HG02981 (cell line): ENCODE measurements at regions not wholly inside any gene's neighbourhood (a gene's known extent, or its start where the extent isn't known, plus 50 kb on each side); places are given as distances from the start of the nearest gene placed in this dataset.
"Not testable (repeated sequence)": the region's sequence is repeated elsewhere in the genome, so short reads cannot be mapped to it uniquely, and the experiment has no call there.

Experiments used
- ATAC-seq: cut with Tn5 transposase; IDR thresholded peaks from one replicate; pipeline ENCODE4 v1.9.1; 2021; ENCODE audit warnings: mild to moderate bottlenecking, moderate library complexity; ENCODE audit not compliant: unreplicated experiment

DNA sequence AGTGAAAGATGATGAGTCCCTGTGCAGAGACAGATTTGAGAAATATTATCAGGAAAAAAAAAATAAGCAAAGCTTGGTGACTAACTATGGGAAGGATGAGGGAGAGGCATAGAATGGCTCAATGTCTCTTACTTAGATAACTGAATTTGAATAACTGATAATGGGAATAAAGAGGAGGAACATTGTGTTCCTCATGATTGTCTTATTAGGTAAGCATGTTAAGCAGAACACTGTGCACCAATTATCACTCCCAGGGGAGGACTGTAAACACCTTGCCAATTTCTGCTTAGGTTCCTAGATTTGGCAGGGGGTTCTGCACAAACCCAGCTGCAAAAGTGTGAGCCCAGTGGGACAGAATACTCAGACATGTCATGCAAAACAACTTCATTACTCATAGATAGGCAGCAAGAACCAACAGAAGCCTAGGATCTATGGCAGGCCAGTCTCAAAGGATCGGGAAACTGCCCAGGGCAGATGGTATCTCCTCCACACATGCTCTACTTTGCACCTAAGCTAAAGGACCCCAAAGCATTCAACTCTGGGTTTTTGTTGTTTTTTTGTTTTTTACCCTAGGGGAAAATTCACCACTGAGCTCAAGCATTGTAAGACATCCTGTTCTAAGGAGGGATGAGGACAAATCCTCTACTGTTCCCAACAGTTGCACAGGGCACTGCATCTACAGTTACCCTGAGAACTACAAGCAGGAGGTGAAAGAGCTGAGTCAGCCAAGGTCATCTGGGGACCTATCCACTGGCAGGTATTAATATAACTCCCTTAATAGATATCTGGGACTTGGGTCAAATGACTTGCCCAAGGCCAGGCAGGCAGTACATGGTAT lies 907.0 kb downstream of the RAPGEF2 start:
- ATAC-seq = no peak

DNA sequence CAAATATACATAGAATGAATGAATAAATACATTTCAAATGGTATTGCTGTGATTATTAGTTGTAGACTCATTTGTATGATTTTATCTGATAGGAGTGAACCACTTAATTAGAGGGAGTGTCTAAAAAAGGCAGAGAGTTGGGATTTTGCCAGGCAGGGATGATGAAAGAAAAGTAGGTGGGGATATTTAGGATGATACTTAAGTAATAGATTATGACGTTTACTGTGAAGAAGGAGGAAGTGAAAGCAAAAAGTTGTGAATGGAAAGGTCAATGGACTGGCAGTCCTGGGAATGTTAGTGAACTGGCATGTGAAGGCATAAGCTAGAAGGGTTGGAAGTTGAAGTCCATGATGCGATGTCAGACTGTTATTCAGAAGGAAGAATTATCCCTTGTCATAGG lies 917.1 kb downstream of the RAPGEF2 start:
- ATAC-seq = no peak

- ATAC-seq = no peak
Observed at GRCh38 chr4:160020804-160021203, 917.9 kb downstream of the RAPGEF2 start.

DNA sequence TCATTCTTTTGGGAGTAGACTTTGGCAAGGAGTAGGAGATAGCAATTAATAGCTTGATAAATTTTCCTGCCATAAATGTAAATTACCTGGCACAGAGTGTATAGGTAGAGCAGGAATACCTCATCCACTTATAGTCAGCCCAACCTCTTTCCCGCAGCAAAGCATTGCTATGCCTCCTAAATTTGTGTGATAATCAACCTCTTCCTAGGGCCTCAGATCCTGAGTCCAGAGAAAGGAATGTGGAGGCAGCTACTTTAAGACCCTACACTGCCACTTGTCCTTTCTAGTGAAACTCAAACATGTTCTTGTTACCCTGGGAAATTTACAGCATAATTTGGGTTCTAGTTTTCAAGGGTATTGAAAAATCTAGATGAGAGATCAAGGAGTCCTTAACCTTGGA lies 919.0 kb downstream of the RAPGEF2 start:
- ATAC-seq = no peak

GRCh38 chr4:160026721-160027120 lies 923.8 kb downstream of the RAPGEF2 start:
- no peak for ATAC-seq

DNA sequence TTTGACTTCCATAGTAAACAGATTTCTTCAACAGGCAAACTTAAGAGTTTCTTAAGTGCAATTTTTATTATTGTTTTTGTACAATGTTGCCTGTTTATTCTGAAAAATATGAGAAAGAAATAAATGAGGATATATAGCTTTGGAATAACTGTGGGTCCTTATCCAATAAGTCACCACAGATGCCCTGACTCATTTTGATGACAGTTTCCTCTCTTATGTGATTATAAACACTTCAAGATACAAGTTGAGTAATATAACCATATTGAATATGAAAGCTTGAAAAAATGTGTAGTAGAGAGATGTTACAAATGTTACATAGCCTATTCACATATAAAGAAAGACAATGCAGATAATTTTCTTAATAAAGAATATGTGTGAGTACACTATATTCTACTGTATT lies 931.6 kb downstream of the RAPGEF2 start:
- no peak for ATAC-seq

- ATAC-seq = no peak
Observed at GRCh38 chr4:160038615-160039014, 935.7 kb downstream of the RAPGEF2 start.

- ATAC-seq = no peak
Observed at GRCh38 chr4:160044693-160045092, 941.8 kb downstream of the RAPGEF2 start.

GRCh38 chr4:160082432-160083207 lies 979.7 kb downstream of the RAPGEF2 start:
- ATAC-seq = no peak

GRCh38 chr4:160091631-160092030 lies 988.8 kb downstream of the RAPGEF2 start:
- ATAC-seq = no peak

GRCh38 chr4:160100316-160100715 lies 997.4 kb downstream of the RAPGEF2 start:
- ATAC-seq = no peak

- ATAC-seq = no peak
Observed at GRCh38 chr4:160110891-160111290, 1008.0 kb downstream of the RAPGEF2 start.

DNA sequence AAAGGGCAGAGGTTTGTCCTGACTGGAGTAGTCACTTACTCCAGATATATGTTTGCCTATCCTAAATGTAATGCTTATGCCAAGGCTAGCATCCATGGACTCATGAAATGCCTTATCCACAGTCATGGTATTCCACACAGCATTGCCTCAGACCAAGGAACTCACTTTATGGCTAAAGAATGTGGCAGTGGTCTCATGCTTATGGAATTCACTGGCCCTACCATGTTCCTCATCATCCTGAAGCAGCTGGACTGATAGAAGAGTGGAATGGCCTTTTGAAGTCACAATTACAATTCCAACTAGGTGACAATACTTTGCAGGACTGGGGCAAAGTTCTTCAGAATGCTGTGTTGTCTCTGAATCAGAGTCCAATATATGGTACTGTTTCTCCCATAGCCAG lies 1014.8 kb downstream of the RAPGEF2 start:
- ATAC-seq = no peak

GRCh38 chr4:160125576-160126287 lies 1022.9 kb downstream of the RAPGEF2 start:
- not testable (repeated sequence) for ATAC-seq

- no peak for ATAC-seq
Observed at GRCh38 chr4:160127211-160127610, 1024.3 kb downstream of the RAPGEF2 start.

- no peak for ATAC-seq
Observed at GRCh38 chr4:160129439-160129838, 1026.6 kb downstream of the RAPGEF2 start.

- no peak for ATAC-seq
Observed at GRCh38 chr4:160136021-160136420, 1033.1 kb downstream of the RAPGEF2 start.

- ATAC-seq = no peak
Observed at GRCh38 chr4:160141206-160141605, 1038.3 kb downstream of the RAPGEF2 start.

DNA sequence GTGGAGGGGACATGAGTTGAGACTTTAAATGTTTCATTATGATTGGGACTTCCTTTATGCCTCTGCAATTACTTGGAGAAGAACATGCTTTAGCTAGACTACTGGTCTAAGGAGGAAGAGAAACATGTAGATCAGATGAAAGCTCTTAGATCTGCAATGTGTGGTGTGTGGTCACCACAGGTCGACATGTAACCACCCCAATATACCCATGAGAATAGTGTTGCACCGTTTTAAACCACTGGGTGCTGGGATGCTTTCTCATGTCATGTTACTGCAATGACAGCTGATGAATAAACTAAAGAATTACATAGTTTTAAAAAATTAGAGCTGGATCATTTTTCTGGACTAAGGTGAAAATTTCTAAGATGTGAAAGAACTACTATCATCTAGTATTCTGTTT lies 1039.7 kb downstream of the RAPGEF2 start:
- peak; percentile 100 for ATAC-seq

GRCh38 chr4:160143574-160143973 lies 1040.7 kb downstream of the RAPGEF2 start:
- ATAC-seq = no peak

DNA sequence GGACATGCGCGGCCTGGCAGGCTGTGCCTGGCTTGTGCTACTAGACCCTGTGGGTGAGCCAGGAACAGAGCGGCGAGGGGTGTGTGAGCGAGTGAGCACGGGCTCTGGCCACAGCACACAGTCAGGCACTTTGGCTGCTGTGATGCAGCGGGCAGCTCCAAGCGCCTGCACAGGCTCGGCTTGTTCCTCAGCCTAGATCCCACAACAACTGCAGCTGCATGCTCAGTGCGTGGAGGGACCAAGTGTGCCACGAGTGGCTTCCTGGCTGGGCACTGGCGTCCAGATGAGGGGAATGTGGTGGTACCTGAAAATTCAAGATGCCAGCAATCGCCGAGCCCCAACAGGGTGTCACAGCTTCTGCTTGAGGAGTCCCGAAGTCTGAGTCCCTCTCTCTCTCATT lies 1056.6 kb downstream of the RAPGEF2 start:
- no peak for ATAC-seq

GRCh38 chr4:160161026-160161425 lies 1058.1 kb downstream of the RAPGEF2 start:
- ATAC-seq = no peak
